ENCODE measurements at regions not wholly inside any gene's neighbourhood (a gene's known extent, or its start where the extent isn't known, plus 50 kb on each side); places are given as distances from the start of the nearest gene placed in this dataset.

DNA sequence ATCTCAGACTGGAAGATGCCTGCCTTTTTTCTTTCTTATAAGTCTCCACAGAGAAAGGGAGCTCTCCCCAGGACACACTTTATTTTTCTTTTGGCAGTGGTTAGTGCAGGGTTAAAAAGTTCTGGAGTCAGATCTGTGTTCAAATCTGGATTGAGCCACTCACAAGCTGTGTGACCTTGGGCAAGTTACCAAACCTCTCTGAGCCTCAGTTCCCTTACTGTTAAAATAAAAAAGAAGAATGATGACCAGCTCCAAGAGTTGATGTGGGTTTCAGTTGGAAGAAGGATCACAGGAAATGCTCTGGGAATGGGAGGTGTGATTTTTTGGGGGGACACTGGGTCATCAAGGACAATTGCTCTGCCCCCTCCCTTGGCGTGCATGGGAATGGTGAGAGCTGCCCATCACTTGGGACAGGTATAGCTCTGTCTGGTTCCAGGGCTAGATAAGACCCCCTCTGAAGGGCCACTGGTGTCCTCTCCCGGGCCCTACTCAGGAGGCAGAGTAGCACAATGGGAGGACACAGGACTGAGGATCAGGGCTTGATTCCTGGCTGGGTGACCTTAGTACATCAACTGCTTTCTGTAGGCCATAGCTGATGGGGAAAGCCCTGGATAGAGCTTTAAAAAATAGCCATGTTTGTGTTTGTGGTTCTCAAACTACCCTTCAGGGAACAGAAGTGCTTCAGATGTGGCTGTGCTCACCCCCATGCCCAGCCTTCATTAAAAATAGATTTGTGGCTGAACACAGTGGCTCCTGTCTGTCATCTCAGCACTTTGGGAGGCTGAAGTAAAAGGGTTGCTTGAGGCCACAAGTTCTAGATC lies 228.3 kb downstream of the MIAT start:
- no peak for FAIRE-seq
- Histone ChIP-seq H4K20me1 (ENCODE audit: control insufficient read depth, extremely low read depth, insufficient read depth, low read length) (no peaks in the 10 kb centered on the region), H3K9me3 (ENCODE audit: control insufficient read depth, low read depth, low read length) (no peaks in the 10 kb centered on the region), H2AFZ (ENCODE audit: control insufficient read depth, low read length) (no peak overlapping the region), H3K9me1 (ENCODE audit: control insufficient read depth, extremely low read depth, insufficient read depth, low read length) (no peaks in the 10 kb centered on the region), H3K36me3 (ENCODE audit: control insufficient read depth in 2 of 2, extremely low read depth in 1 of 2, insufficient read depth in 2 of 2, low read length in 2 of 2) (no peaks in the 10 kb centered on the region), H3K27me3 (ENCODE audit: control insufficient read depth, extremely low read depth, insufficient read depth, low read length) (no peaks in the 10 kb centered on the region), H3K4me3 (ENCODE audit: control insufficient read depth in 2 of 3, extremely low read depth in 1 of 3, insufficient read depth in 2 of 3, low read depth in 1 of 3, low read length in 3 of 3) (no peak overlapping the region), H3K27ac (ENCODE audit: control insufficient read depth, insufficient read depth, low read length) (no peak overlapping the region), H3K4me2 (ENCODE audit: control insufficient read depth, extremely low read depth, insufficient read depth, low read depth, low read length) (no peak overlapping the region), H3K9ac (ENCODE audit: control insufficient read depth, extremely low read depth, insufficient read depth, low read length) (no peak overlapping the region), H3K4me1 (ENCODE audit: control insufficient read depth, extremely low read depth, insufficient read depth, low read length) (no peaks in the 10 kb centered on the region), H3K79me2 (ENCODE audit: control insufficient read depth, insufficient read depth, low read length) (no peaks in the 10 kb centered on the region)
- DNase-seq (ENCODE audit: low read depth, low spot score): no peak
- no peak for TF ChIP-seq EZH2 (IDR thresholded peaks at IDR 0.05; ENCODE audit: low read length)
- TF ChIP-seq, protein P1, sequence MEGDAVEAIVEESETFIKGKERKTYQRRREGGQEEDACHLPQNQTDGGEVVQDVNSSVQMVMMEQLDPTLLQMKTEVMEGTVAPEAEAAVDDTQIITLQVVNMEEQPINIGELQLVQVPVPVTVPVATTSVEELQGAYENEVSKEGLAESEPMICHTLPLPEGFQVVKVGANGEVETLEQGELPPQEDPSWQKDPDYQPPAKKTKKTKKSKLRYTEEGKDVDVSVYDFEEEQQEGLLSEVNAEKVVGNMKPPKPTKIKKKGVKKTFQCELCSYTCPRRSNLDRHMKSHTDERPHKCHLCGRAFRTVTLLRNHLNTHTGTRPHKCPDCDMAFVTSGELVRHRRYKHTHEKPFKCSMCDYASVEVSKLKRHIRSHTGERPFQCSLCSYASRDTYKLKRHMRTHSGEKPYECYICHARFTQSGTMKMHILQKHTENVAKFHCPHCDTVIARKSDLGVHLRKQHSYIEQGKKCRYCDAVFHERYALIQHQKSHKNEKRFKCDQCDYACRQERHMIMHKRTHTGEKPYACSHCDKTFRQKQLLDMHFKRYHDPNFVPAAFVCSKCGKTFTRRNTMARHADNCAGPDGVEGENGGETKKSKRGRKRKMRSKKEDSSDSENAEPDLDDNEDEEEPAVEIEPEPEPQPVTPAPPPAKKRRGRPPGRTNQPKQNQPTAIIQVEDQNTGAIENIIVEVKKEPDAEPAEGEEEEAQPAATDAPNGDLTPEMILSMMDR (optimal IDR thresholded peaks at IDR 0.05 in 1 of 3, IDR thresholded peaks at IDR 0.05 in 1 of 3, conservative IDR thresholded peaks at IDR 0.05 in 1 of 3; ENCODE audit: extremely low read depth in 1 of 3, insufficient read depth in 2 of 3, low read length in 3 of 3): no peak
- dilution Hi-C loops (cut with MboI; ENCODE audit: extremely low pct_ligation_motif_present, low sequenced_read_pairs): no loop called here

DNA sequence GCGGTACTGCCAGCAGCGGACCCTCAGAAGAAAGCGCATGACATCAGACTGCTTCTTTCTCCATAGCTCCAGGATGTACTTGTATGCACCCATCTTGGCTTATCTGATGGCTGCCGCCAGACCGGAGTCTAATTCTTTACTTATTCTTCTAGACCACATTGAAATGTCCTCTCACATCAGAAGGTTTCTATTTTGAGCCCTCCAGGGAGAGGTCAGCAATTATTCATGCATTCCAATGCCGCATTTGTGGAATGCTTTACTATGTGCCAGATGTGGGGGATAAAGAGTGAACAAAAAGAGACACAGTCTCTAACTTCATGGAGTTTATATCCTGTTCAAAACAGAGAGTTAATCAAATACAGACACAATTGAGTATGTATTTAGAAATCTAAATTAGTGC lies 230.1 kb downstream of the MIAT start:
- Histone ChIP-seq H3K27ac (ENCODE audit: control insufficient read depth, insufficient read depth, low read length) (no peak overlapping the region), H3K9ac (ENCODE audit: control insufficient read depth, extremely low read depth, insufficient read depth, low read length) (no peak overlapping the region), H3K36me3 (ENCODE audit: control insufficient read depth in 2 of 2, extremely low read depth in 1 of 2, insufficient read depth in 2 of 2, low read length in 2 of 2) (no peaks in the 10 kb centered on the region), H4K20me1 (ENCODE audit: control insufficient read depth, extremely low read depth, insufficient read depth, low read length) (no peaks in the 10 kb centered on the region), H3K9me1 (ENCODE audit: control insufficient read depth, extremely low read depth, insufficient read depth, low read length) (no peaks in the 10 kb centered on the region), H3K79me2 (ENCODE audit: control insufficient read depth, insufficient read depth, low read length) (no peaks in the 10 kb centered on the region), H3K4me1 (ENCODE audit: control insufficient read depth, extremely low read depth, insufficient read depth, low read length) (no peaks in the 10 kb centered on the region), H3K4me3 (ENCODE audit: control insufficient read depth in 2 of 3, extremely low read depth in 1 of 3, insufficient read depth in 2 of 3, low read depth in 1 of 3, low read length in 3 of 3) (no peak overlapping the region), H3K4me2 (ENCODE audit: control insufficient read depth, extremely low read depth, insufficient read depth, low read depth, low read length) (no peak overlapping the region), H2AFZ (ENCODE audit: control insufficient read depth, low read length) (no peak overlapping the region), H3K27me3 (ENCODE audit: control insufficient read depth, extremely low read depth, insufficient read depth, low read length) (no peaks in the 10 kb centered on the region), H3K9me3 (ENCODE audit: control insufficient read depth, low read depth, low read length) (no peaks in the 10 kb centered on the region)
- no peak for TF ChIP-seq EZH2 (IDR thresholded peaks at IDR 0.05; ENCODE audit: low read length)
- TF ChIP-seq, protein P1 (optimal IDR thresholded peaks at IDR 0.05 in 1 of 3, IDR thresholded peaks at IDR 0.05 in 1 of 3, conservative IDR thresholded peaks at IDR 0.05 in 1 of 3; ENCODE audit: extremely low read depth in 1 of 3, insufficient read depth in 2 of 3, low read length in 3 of 3): no peak
- dilution Hi-C loops (cut with MboI; ENCODE audit: extremely low pct_ligation_motif_present, low sequenced_read_pairs): no loop called here
- DNase-seq (ENCODE audit: low read depth, low spot score): no peak
- FAIRE-seq: no peak

Measured in keratinocyte (primary cell).